H9 (cell line): ENCODE measurements at regions not wholly inside any gene's neighbourhood (a gene's known extent, or its start where the extent isn't known, plus 50 kb on each side); places are given as distances from the start of the nearest gene placed in this dataset.

Source experiments
- DNase-seq: peaks from one replicate; pipeline ENCODE4 v3.0.0-alpha.2; 2017
- H2AFZ ChIP-seq: one replicate; pipeline ENCODE4 v1.6.1; 2013; ENCODE audit warnings: mild to moderate bottlenecking, low read length, control low read depth, moderate library complexity
- H2AK5ac ChIP-seq: 2 replicates; pipeline ENCODE4 v1.6.1; 2013; ENCODE audit warnings: low read length, control low read depth, mixed read lengths; ENCODE audit not compliant: insufficient read length
- H2BK120ac ChIP-seq: one replicate; pipeline ENCODE4 v1.6.1; 2013; ENCODE audit warnings: low read depth, mild to moderate bottlenecking, low read length, control low read depth, inconsistent platforms; ENCODE audit not compliant: poor library complexity, severe bottlenecking
- H2BK12ac ChIP-seq: 2 replicates; pipeline ENCODE4 v1.6.1; 2013; ENCODE audit warnings: low read length, control low read depth, mixed read lengths, low read depth; ENCODE audit not compliant: insufficient read length
- H2BK15ac ChIP-seq: 2 replicates; pipeline ENCODE4 v1.6.1; 2013; ENCODE audit warnings: low read depth, low read length, control low read depth
- H2BK20ac ChIP-seq: one replicate; pipeline ENCODE4 v1.6.1; 2013; ENCODE audit warnings: low read depth, mild to moderate bottlenecking, low read length, control low read depth, inconsistent platforms; ENCODE audit not compliant: poor library complexity, severe bottlenecking
- H2BK5ac ChIP-seq: 2 replicates; pipeline ENCODE4 v1.6.1; 2013; ENCODE audit warnings: low read length, control low read depth, mixed read lengths; ENCODE audit not compliant: insufficient read length
- H3K14ac ChIP-seq: 2 replicates; pipeline ENCODE4 v1.6.1; 2013; ENCODE audit warnings: low read length, control low read depth; ENCODE audit not compliant: insufficient read depth
- H3K18ac ChIP-seq: 2 replicates; pipeline ENCODE4 v1.6.1; 2013; ENCODE audit warnings: low read depth, mild to moderate bottlenecking, mixed read lengths, low read length, control low read depth; ENCODE audit not compliant: insufficient read length
- H3K23ac ChIP-seq: 2 replicates; pipeline ENCODE4 v1.6.1; 2013; ENCODE audit warnings: low read length, control low read depth, mixed read lengths, low read depth; ENCODE audit not compliant: insufficient read length
- H3K23me2 ChIP-seq: 2 replicates; pipeline ENCODE4 v1.6.1; 2013; ENCODE audit warnings: low read depth, mild to moderate bottlenecking, mixed read lengths, low read length, control low read depth; ENCODE audit not compliant: insufficient read length, poor library complexity, severe bottlenecking
- H3K27ac ChIP-seq: 2 replicates; pipeline ENCODE4 v1.5.1; 2013; ENCODE audit warnings: low read length, control low read depth, mixed read lengths, low read depth; ENCODE audit not compliant: insufficient read length
- H3K27me3 ChIP-seq: 2 replicates; pipeline ENCODE4 v1.6.1; 2013; ENCODE audit warnings: low read length, control low read depth, inconsistent platforms; ENCODE audit not compliant: insufficient read depth
- H3K4ac ChIP-seq: 2 replicates; pipeline ENCODE4 v1.6.1; 2013; ENCODE audit warnings: low read depth, mild to moderate bottlenecking, control low read depth, inconsistent platforms, low read length, moderate library complexity
- H3K4me1 ChIP-seq: 2 replicates; pipeline ENCODE4 v1.6.1; 2013; ENCODE audit warnings: low read length, control low read depth, inconsistent platforms; ENCODE audit not compliant: insufficient read depth
- H3K4me2 ChIP-seq: 2 replicates; pipeline ENCODE4 v1.6.1; 2013; ENCODE audit warnings: low read length, control low read depth, mixed read lengths; ENCODE audit not compliant: insufficient read length, insufficient read depth
- H3K56ac ChIP-seq: 2 replicates; pipeline ENCODE4 v1.6.1; 2013; ENCODE audit warnings: low read depth, mild to moderate bottlenecking, mixed read lengths, low read length, control low read depth; ENCODE audit not compliant: insufficient read length
- H3K79me1 ChIP-seq: 2 replicates; pipeline ENCODE4 v1.6.1; 2013; ENCODE audit warnings: low read depth, mild to moderate bottlenecking, moderate library complexity, low read length, control low read depth, inconsistent platforms; ENCODE audit not compliant: insufficient read depth, poor library complexity, severe bottlenecking
- H3K79me2 ChIP-seq: 2 replicates; pipeline ENCODE4 v1.6.1; 2013; ENCODE audit warnings: low read length, control low read depth, inconsistent platforms; ENCODE audit not compliant: insufficient read depth
- H3K9ac ChIP-seq: 2 replicates; pipeline ENCODE4 v1.6.1; 2013; ENCODE audit warnings: low read length, control low read depth, mixed read lengths; ENCODE audit not compliant: insufficient read length; ENCODE audit errors: extremely low read depth
- H3K9me3 ChIP-seq: one replicate; pipeline ENCODE4 v1.6.1; 2013; ENCODE audit warnings: low read depth, low read length, inconsistent platforms; ENCODE audit not compliant: control insufficient read depth
- H3T11ph ChIP-seq: one replicate; pipeline ENCODE4 v1.6.1; 2013; ENCODE audit warnings: mild to moderate bottlenecking, low read length, control low read depth, inconsistent platforms
- H4K20me1 ChIP-seq: one replicate; pipeline ENCODE4 v1.6.1; 2013; ENCODE audit not compliant: control insufficient read depth, insufficient read length, insufficient read depth
- H4K5ac ChIP-seq: 2 replicates; pipeline ENCODE4 v1.6.1; 2013; ENCODE audit warnings: low read depth, mild to moderate bottlenecking, mixed read lengths, low read length, control low read depth; ENCODE audit not compliant: insufficient read length
- H4K8ac ChIP-seq: replicated peaks from 2 replicates; pipeline ENCODE4 v1.6.1; 2013; ENCODE audit warnings: low read length, control low read depth, mixed read lengths, low read depth; ENCODE audit not compliant: insufficient read length
- H4K91ac ChIP-seq: 2 replicates; pipeline ENCODE4 v1.6.1; 2013; ENCODE audit warnings: low read depth, mild to moderate bottlenecking, moderate library complexity, mixed read lengths, low read length, control low read depth; ENCODE audit not compliant: insufficient read length
- H3K27ac Mint-ChIP-seq, 3 experiments: 2 replicates in 2 of 3; 3 replicates in 1 of 3; pipeline ENCODE4 v1.8.0; 2020 to 2021; ENCODE audit warnings: mixed read lengths in 3 of 3, mild to moderate bottlenecking in 1 of 3, moderate library complexity in 1 of 3
- H3K27me3 Mint-ChIP-seq: 2 replicates; pipeline ENCODE4 v1.8.0; 2021; ENCODE audit warnings: low read depth, mild to moderate bottlenecking, moderate library complexity, mixed read lengths
- H3K36me3 Mint-ChIP-seq, 3 experiments: 2 replicates in 2 of 3; 3 replicates in 1 of 3; pipeline ENCODE4 v1.8.0; 2020 to 2021; ENCODE audit warnings: low read depth in 3 of 3, mixed read lengths in 3 of 3; ENCODE audit not compliant: insufficient read depth in 1 of 3
- H3K4me1 Mint-ChIP-seq, 2 experiments: 2 replicates each; pipeline ENCODE4 v1.8.0; 2020; ENCODE audit warnings: mixed read lengths in 2 of 2
- H3K4me3 Mint-ChIP-seq, 2 experiments: 2 replicates in 1 of 2; 3 replicates in 1 of 2; pipeline ENCODE4 v1.8.0; 2020 to 2021; ENCODE audit warnings: mild to moderate bottlenecking in 2 of 2, mixed read lengths in 2 of 2, moderate library complexity in 1 of 2
- H3K9me3 Mint-ChIP-seq, 2 experiments: 2 replicates in 1 of 2; 3 replicates in 1 of 2; pipeline ENCODE4 v1.8.0; 2020; ENCODE audit warnings: mild to moderate bottlenecking in 2 of 2, mixed read lengths in 2 of 2, moderate library complexity in 1 of 2
- WGBS: extraction: QIAGEN DNeasy Blood & Tissue Kit; methylation state at CpG from one replicate; pipeline ENCODE4 v1.1.7; 2013; ENCODE audit warnings: missing lambda C conversion rate, low lambda C conversion rate, mixed read lengths; ENCODE audit not compliant: insufficient read length; ENCODE audit errors: extremely low coverage; 5-methylcytosine and 5-hydroxymethylcytosine counted together
- TF ChIP-seq, protein P1 (sequence below): fragments of 200-600 bp; sonication (generic); conservative IDR thresholded peaks from 3 replicates; pipeline ENCODE4 v1.8.0; 2021; ENCODE audit warnings: antibody characterized with exemption, mild to moderate bottlenecking

DNA sequence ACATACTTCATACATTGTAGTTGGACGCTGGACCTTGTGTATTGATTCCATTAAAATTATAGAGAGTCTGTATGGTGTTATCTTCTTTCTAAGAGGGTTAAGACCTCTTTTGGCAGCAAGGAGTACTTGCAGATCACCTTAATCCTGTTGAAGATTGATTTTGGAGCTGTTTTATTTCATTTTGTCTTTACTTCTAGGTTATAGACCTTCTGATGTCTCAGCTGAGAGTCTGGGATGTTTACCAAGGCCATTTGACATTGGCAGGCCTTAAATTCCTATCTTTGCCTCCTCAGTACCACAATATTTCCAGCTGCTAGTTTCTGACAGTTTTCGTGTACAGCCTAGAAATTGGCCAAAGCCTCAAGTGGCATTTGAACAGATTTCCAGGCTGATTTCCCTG is 338.0 kb downstream of the LMO4 start:
- Histone ChIP-seq H3K56ac (no peak overlapping the region), H2AK5ac (no peak overlapping the region), H4K20me1 (no peaks in the 10 kb centered on the region), H3K4me2 (no peak overlapping the region), H3K9me3 (no peaks in the 10 kb centered on the region), H3K79me1 (no peaks in the 10 kb centered on the region), H4K5ac (no peak overlapping the region), H3K79me2 (no peaks in the 10 kb centered on the region), H3K14ac (no peak overlapping the region), H2BK5ac (no peak overlapping the region), H2AFZ (no peak overlapping the region), H3K27ac (no peak overlapping the region), H2BK120ac (no peak overlapping the region), H2BK15ac (no peak overlapping the region), H3K27me3 (no peaks in the 10 kb centered on the region), H4K8ac (no peak overlapping the region), H3K4ac (no peak overlapping the region), H3T11ph (no peak overlapping the region), H2BK20ac (no peak overlapping the region), H4K91ac (no peak overlapping the region), H3K18ac (no peak overlapping the region), H3K9ac (no peak overlapping the region), H3K23ac (no peak overlapping the region), H2BK12ac (no peak overlapping the region), H3K4me1 (no peaks in the 10 kb centered on the region), H3K23me2 (no peaks in the 10 kb centered on the region)
- no CpG with 5 or more reads among the region's 2 CpGs for WGBS
- Mint-ChIP-seq H3K27ac (no peak overlapping the region), H3K4me3 (no peak overlapping the region), H3K9me3 (peaks cover 0 to 10% of the 10 kb centered on the region in 2 experiments; a peak in 3 of 5 replicates), H3K27me3 (no peaks in the 10 kb centered on the region), H3K36me3 (peaks cover 0 to 2% (median 0%) of the 10 kb centered on the region in 3 experiments; a peak in 2 of 7 replicates), H3K4me1 (peaks cover 0 to 3% of the 10 kb centered on the region in 2 experiments; a peak in 1 of 4 replicates)
- DNase-seq: no peak
- TF ChIP-seq, protein P1, sequence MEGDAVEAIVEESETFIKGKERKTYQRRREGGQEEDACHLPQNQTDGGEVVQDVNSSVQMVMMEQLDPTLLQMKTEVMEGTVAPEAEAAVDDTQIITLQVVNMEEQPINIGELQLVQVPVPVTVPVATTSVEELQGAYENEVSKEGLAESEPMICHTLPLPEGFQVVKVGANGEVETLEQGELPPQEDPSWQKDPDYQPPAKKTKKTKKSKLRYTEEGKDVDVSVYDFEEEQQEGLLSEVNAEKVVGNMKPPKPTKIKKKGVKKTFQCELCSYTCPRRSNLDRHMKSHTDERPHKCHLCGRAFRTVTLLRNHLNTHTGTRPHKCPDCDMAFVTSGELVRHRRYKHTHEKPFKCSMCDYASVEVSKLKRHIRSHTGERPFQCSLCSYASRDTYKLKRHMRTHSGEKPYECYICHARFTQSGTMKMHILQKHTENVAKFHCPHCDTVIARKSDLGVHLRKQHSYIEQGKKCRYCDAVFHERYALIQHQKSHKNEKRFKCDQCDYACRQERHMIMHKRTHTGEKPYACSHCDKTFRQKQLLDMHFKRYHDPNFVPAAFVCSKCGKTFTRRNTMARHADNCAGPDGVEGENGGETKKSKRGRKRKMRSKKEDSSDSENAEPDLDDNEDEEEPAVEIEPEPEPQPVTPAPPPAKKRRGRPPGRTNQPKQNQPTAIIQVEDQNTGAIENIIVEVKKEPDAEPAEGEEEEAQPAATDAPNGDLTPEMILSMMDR: no peak
